ENCODE measurements at regions not wholly inside any gene's neighbourhood (a gene's known extent, or its start where the extent isn't known, plus 50 kb on each side); places are given as distances from the start of the nearest gene placed in this dataset.

GRCh38 chr4:184879271-184879670 lies 53.5 kb upstream of the ACSL1 start:
- H3K9me3 Mint-ChIP-seq: no peaks in the 10 kb centered on the region
- Histone ChIP-seq H3K27ac (ENCODE audit: low read depth, low read length) (no peak overlapping the region), H3K27me3 (ENCODE audit: insufficient read depth, low read length, poor library complexity, severe bottlenecking) (no peaks in the 10 kb centered on the region), H3K9me3 (ENCODE audit: low read length) (no peaks in the 10 kb centered on the region), H3K36me3 (ENCODE audit: insufficient read depth, low read length) (no peaks in the 10 kb centered on the region), H3K4me3 (ENCODE audit: low read length) (no peak overlapping the region), H3K4me1 (ENCODE audit: insufficient read depth, low read length) (no peaks in the 10 kb centered on the region)
- no peaks in the 10 kb centered on the region for H3K36me3 Mint-ChIP-seq
- ChIA-PET POLR2A (no interaction called here), CTCF (no interaction called here)
- H3K27me3 Mint-ChIP-seq: peaks cover 3 to 13% of the 10 kb centered on the region in 2 donors
- H3K27ac Mint-ChIP-seq: no peak overlapping the region
- no peak overlapping the region for H3K4me3 Mint-ChIP-seq
- no peaks in the 10 kb centered on the region for H3K4me1 Mint-ChIP-seq
- no peak for DNase-seq

- H3K27me3 Mint-ChIP-seq: peaks cover 3 to 8% of the 10 kb centered on the region in 2 donors
- Histone ChIP-seq H3K27ac (ENCODE audit: low read depth, low read length) (no peak overlapping the region), H3K36me3 (ENCODE audit: insufficient read depth, low read length) (no peaks in the 10 kb centered on the region), H3K4me3 (ENCODE audit: low read length) (no peak overlapping the region), H3K4me1 (ENCODE audit: insufficient read depth, low read length) (no peaks in the 10 kb centered on the region), H3K9me3 (ENCODE audit: low read length) (no peaks in the 10 kb centered on the region), H3K27me3 (ENCODE audit: insufficient read depth, low read length, poor library complexity, severe bottlenecking) (no peaks in the 10 kb centered on the region)
- H3K27ac Mint-ChIP-seq: peak overlapping the region in 1 of 8 donors; percentile 31
- no peak for DNase-seq
- CTCF ChIA-PET: no interaction called here
- no peaks in the 10 kb centered on the region for H3K36me3 Mint-ChIP-seq
- POLR2A ChIA-PET: no interaction called here
- H3K4me3 Mint-ChIP-seq: no peak overlapping the region
- no peaks in the 10 kb centered on the region for H3K4me1 Mint-ChIP-seq
- no peaks in the 10 kb centered on the region for H3K9me3 Mint-ChIP-seq
These were observed 56.5 kb upstream of the ACSL1 start for GRCh38 chr4:184882276-184882675.

- H3K27ac Mint-ChIP-seq: no peak overlapping the region
- no peaks in the 10 kb centered on the region for H3K9me3 Mint-ChIP-seq
- Histone ChIP-seq H3K4me1 (ENCODE audit: insufficient read depth, low read length) (no peaks in the 10 kb centered on the region), H3K9me3 (ENCODE audit: low read length) (no peaks in the 10 kb centered on the region), H3K27ac (ENCODE audit: low read depth, low read length) (no peak overlapping the region), H3K4me3 (ENCODE audit: low read length) (no peak overlapping the region), H3K27me3 (ENCODE audit: insufficient read depth, low read length, poor library complexity, severe bottlenecking) (no peaks in the 10 kb centered on the region), H3K36me3 (ENCODE audit: insufficient read depth, low read length) (no peaks in the 10 kb centered on the region)
- no peak for DNase-seq
- H3K4me3 Mint-ChIP-seq: no peak overlapping the region
- peaks cover 3 to 8% of the 10 kb centered on the region in 2 donors for H3K27me3 Mint-ChIP-seq
- no peaks in the 10 kb centered on the region for H3K4me1 Mint-ChIP-seq
- ChIA-PET POLR2A (no interaction called here), CTCF (interaction anchor here (1.1 kb wide), 1 partner anchor 159 kb away, joined by 3 read pairs; no protein-coding TSS in a partner anchor)
- no peaks in the 10 kb centered on the region for H3K36me3 Mint-ChIP-seq
These were observed 57.3 kb upstream of the ACSL1 start for GRCh38 chr4:184883024-184883423.

DNA sequence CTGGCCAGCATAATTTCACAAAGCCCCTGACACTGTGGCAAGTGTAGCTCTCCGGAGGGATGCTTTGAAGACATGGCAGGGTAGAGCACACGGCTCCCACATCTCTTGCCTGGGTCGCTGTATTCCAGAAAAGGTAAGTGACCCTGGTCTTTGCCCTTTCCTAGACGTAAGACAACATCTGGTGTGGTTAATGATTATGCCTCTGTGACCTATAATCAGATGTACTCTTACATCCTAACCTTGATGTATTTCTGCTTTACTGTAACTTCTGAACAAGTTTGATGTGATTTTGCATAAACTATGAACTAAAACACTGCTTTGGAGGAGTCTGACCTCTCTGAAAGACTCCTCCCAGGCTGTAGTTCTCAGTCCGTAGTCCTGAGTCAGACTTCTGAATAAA lies 59.1 kb upstream of the ACSL1 start:
- CTCF ChIA-PET: no interaction called here

GRCh38 chr4:184885602-184886001 lies 59.8 kb upstream of the ACSL1 start:
- H3K9me3 Mint-ChIP-seq: no peaks in the 10 kb centered on the region
- H3K27me3 ChIP-seq (ENCODE audit: insufficient read depth, low read length, poor library complexity, severe bottlenecking): no peaks in the 10 kb centered on the region
- no peaks in the 10 kb centered on the region for H3K9me3 ChIP-seq (ENCODE audit: low read length)
- peaks cover 3 to 16% of the 10 kb centered on the region in 2 donors for H3K27me3 Mint-ChIP-seq
- H3K4me3 Mint-ChIP-seq: no peak overlapping the region
- H3K4me1 ChIP-seq (ENCODE audit: insufficient read depth, low read length): no peaks in the 10 kb centered on the region
- no peak for DNase-seq
- H3K27ac Mint-ChIP-seq: no peak overlapping the region
- H3K36me3 Mint-ChIP-seq: no peaks in the 10 kb centered on the region
- H3K4me3 ChIP-seq (ENCODE audit: low read length): no peak overlapping the region
- POLR2A ChIA-PET: no interaction called here
- H3K27ac ChIP-seq (ENCODE audit: low read depth, low read length): no peak overlapping the region
- H3K4me1 Mint-ChIP-seq: no peaks in the 10 kb centered on the region
- CTCF ChIA-PET: no interaction called here
- no peaks in the 10 kb centered on the region for H3K36me3 ChIP-seq (ENCODE audit: insufficient read depth, low read length)

More for the DNA sequence above, 59.1 kb upstream of the ACSL1 start:
- DNase-seq: no peak
- H3K9me3 Mint-ChIP-seq: no peaks in the 10 kb centered on the region
- H3K36me3 ChIP-seq (ENCODE audit: insufficient read depth, low read length): no peaks in the 10 kb centered on the region
- no peak overlapping the region for H3K27ac Mint-ChIP-seq
- H3K27me3 ChIP-seq (ENCODE audit: insufficient read depth, low read length, poor library complexity, severe bottlenecking): no peaks in the 10 kb centered on the region
- H3K9me3 ChIP-seq (ENCODE audit: low read length): no peaks in the 10 kb centered on the region
- no peaks in the 10 kb centered on the region for H3K4me1 ChIP-seq (ENCODE audit: insufficient read depth, low read length)
- H3K27me3 Mint-ChIP-seq: peaks cover 3 to 11% of the 10 kb centered on the region in 2 donors
- no peak overlapping the region for H3K4me3 ChIP-seq (ENCODE audit: low read length)
- no peak overlapping the region for H3K27ac ChIP-seq (ENCODE audit: low read depth, low read length)
- POLR2A ChIA-PET: no interaction called here
- no peak overlapping the region for H3K4me3 Mint-ChIP-seq
- H3K4me1 Mint-ChIP-seq: no peaks in the 10 kb centered on the region
- no peaks in the 10 kb centered on the region for H3K36me3 Mint-ChIP-seq

GRCh38 chr4:184887333-184887732 lies 61.6 kb upstream of the ACSL1 start:
- H3K4me3 ChIP-seq (ENCODE audit: low read length): no peak overlapping the region
- no peak overlapping the region for H3K27ac ChIP-seq (ENCODE audit: low read depth, low read length)
- ChIA-PET POLR2A (no interaction called here), CTCF (no interaction called here)
- H3K27me3 ChIP-seq (ENCODE audit: insufficient read depth, low read length, poor library complexity, severe bottlenecking): no peaks in the 10 kb centered on the region
- no peaks in the 10 kb centered on the region for H3K4me1 ChIP-seq (ENCODE audit: insufficient read depth, low read length)
- no peak for DNase-seq
- no peaks in the 10 kb centered on the region for H3K36me3 ChIP-seq (ENCODE audit: insufficient read depth, low read length)
- peaks cover 6 to 18% of the 10 kb centered on the region in 2 donors for H3K27me3 Mint-ChIP-seq
- no peak overlapping the region for H3K27ac Mint-ChIP-seq
- H3K9me3 ChIP-seq (ENCODE audit: low read length): no peaks in the 10 kb centered on the region
- no peaks in the 10 kb centered on the region for H3K9me3 Mint-ChIP-seq
- no peaks in the 10 kb centered on the region for H3K36me3 Mint-ChIP-seq
- H3K4me3 Mint-ChIP-seq: no peak overlapping the region
- no peaks in the 10 kb centered on the region for H3K4me1 Mint-ChIP-seq

DNA sequence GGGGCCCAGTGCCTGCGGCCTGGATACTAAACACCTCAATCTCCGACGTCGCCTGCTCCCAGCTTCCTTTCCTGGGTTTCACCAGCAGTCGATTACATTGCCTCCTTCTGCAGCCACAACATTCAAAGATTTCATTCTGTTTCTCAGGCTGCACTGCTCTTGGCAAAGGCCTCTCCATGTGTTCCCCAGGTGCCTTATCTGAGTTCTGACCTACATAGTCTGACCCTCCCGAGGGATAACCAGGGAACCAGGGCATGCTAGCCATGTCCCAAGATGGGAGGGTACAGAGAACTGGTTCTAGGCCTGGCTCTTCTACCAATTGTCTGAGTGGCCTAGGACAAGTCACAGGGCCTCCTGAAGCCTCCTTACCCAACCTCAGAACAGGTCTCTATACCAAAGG lies 62.2 kb upstream of the ACSL1 start:
- Mint-ChIP-seq H3K27me3 (peaks cover 4 to 18% of the 10 kb centered on the region in 2 donors), H3K36me3 (no peaks in the 10 kb centered on the region), H3K4me3 (no peak overlapping the region), H3K27ac (no peak overlapping the region), H3K4me1 (no peaks in the 10 kb centered on the region), H3K9me3 (no peaks in the 10 kb centered on the region)
- DNase-seq: no peak
- no peaks in the 10 kb centered on the region for H3K9me3 ChIP-seq (ENCODE audit: low read length)
- no peak overlapping the region for H3K27ac ChIP-seq (ENCODE audit: low read depth, low read length)
- CTCF ChIA-PET: no interaction called here
- POLR2A ChIA-PET: no interaction called here
- H3K36me3 ChIP-seq (ENCODE audit: insufficient read depth, low read length): no peaks in the 10 kb centered on the region
- H3K4me1 ChIP-seq (ENCODE audit: insufficient read depth, low read length): no peaks in the 10 kb centered on the region
- no peak overlapping the region for H3K4me3 ChIP-seq (ENCODE audit: low read length)
- H3K27me3 ChIP-seq (ENCODE audit: insufficient read depth, low read length, poor library complexity, severe bottlenecking): no peaks in the 10 kb centered on the region

GRCh38 chr4:184889666-184890335 lies 64.0 kb upstream of the ACSL1 start:
- H3K36me3 Mint-ChIP-seq: no peaks in the 10 kb centered on the region
- H3K9me3 ChIP-seq (ENCODE audit: low read length): no peaks in the 10 kb centered on the region
- ChIA-PET POLR2A (no interaction called here), CTCF (no interaction called here)
- H3K4me3 Mint-ChIP-seq: no peak overlapping the region
- no peak for DNase-seq
- peaks cover 10 to 34% of the 10 kb centered on the region in 2 donors for H3K27me3 Mint-ChIP-seq
- no peak overlapping the region for H3K27ac ChIP-seq (ENCODE audit: low read depth, low read length)
- no peak overlapping the region for H3K27ac Mint-ChIP-seq
- H3K9me3 Mint-ChIP-seq: peaks cover 0 to 4% (median 2%) of the 10 kb centered on the region in 5 donors
- H3K27me3 ChIP-seq (ENCODE audit: insufficient read depth, low read length, poor library complexity, severe bottlenecking): no peaks in the 10 kb centered on the region
- no peaks in the 10 kb centered on the region for H3K4me1 ChIP-seq (ENCODE audit: insufficient read depth, low read length)
- H3K4me1 Mint-ChIP-seq: no peaks in the 10 kb centered on the region
- H3K36me3 ChIP-seq (ENCODE audit: insufficient read depth, low read length): no peaks in the 10 kb centered on the region
- H3K4me3 ChIP-seq (ENCODE audit: low read length): no peak overlapping the region

DNA sequence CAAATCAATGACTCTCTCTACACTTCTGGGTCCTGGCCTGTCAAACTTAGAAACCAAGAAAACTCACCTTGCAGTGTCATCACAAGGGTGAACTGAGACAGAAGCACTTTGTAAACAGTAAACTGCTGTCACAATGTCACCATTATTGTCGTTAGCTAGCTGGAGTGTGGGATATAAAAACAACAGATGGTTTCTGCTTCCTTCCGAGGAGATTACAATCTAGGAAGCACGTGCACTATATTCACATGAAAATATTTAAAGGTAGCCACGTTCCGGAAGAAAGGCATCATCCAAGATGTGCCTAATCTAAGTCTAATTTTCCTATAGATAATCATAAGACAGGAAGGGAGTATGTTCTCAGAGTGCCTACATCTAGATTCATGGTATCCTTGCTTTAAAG lies 64.7 kb upstream of the ACSL1 start:
- Histone ChIP-seq H3K27me3 (ENCODE audit: insufficient read depth, low read length, poor library complexity, severe bottlenecking) (no peaks in the 10 kb centered on the region), H3K27ac (ENCODE audit: low read depth, low read length) (no peak overlapping the region), H3K36me3 (ENCODE audit: insufficient read depth, low read length) (no peaks in the 10 kb centered on the region), H3K9me3 (ENCODE audit: low read length) (no peaks in the 10 kb centered on the region), H3K4me3 (ENCODE audit: low read length) (no peak overlapping the region), H3K4me1 (ENCODE audit: insufficient read depth, low read length) (no peaks in the 10 kb centered on the region)
- ChIA-PET CTCF (no interaction called here), POLR2A (no interaction called here)
- Mint-ChIP-seq H3K4me3 (no peak overlapping the region), H3K27me3 (peaks cover 10 to 39% of the 10 kb centered on the region in 2 donors), H3K4me1 (no peaks in the 10 kb centered on the region), H3K9me3 (peaks cover 0 to 4% (median 2%) of the 10 kb centered on the region in 5 donors), H3K27ac (no peak overlapping the region), H3K36me3 (no peaks in the 10 kb centered on the region)
- no peak for DNase-seq

Measured in CD8-positive, alpha-beta memory T cell (primary cell).